Activated naive CD4-positive, alpha-beta T cell (primary cell): ENCODE measurements at regions not wholly inside any gene's neighbourhood (a gene's known extent, or its start where the extent isn't known, plus 50 kb on each side); places are given as distances from the start of the nearest gene placed in this dataset.

ENCODE experiments used
- DNase-seq, 4 experiments: peaks; one replicate each; lab custom pipeline; 2025; lab: John Stamatoyannopoulos, UW

DNA sequence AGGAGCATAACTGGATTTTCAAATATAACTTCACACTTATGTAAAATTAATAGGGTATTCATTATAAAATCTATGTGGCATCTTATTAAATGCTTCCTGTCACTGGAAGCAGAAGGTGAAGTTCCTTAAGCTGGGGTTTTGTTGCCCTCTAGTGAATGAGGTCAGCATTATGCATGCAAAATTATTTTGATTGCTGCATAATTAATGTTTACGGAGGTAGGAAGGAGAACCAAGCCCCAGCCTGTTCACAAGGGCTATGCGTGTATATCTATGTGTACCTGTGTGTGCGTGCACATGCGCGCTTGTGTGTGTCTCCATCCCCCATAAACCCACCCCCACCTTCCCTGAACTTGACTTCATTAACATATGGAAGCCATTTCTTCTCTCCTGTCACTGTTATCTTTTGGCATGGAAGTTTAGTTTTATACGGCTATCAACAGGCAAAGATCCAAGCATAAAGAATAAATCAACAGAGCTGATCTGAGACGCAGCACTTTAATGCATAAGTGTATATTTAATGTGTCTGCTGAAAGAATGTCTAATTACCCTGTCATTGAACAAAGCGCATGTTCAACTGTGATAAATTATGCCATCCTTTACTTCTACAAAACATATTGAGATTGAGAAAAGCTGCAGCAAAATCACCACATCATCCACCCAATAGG lies 90.2 kb upstream of the CDH4 start:
- no peak for DNase-seq

- DNase-seq, result no peak
Measured at GRCh38 chr20:61162451-61162850, 89.6 kb upstream of the CDH4 start.

DNA sequence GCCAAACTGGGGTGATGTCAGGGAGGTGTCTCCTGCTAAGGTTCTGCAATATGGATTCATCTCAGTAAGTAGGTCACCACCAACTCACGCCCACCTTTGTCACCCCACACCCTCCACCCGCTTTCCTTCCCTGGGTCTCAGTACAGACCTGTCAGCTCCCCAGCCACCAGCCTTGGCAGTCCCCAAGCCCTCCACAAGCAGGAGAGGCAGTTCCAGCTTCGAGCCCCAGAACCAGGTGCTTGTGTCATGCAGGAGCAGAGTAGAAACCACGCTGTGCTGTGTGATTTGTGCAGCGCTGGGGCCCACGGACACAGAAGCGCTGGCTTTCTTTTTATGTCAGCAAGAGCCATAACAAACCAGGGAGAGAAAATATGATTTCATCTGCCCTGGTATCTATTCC lies 89.0 kb upstream of the CDH4 start:
- no peak for DNase-seq

- no peak for DNase-seq
Measured at GRCh38 chr20:61166324-61166723, 85.7 kb upstream of the CDH4 start.

GRCh38 chr20:61168605-61169004 lies 83.5 kb upstream of the CDH4 start:
- DNase-seq, result no peak

GRCh38 chr20:61169874-61170273 lies 82.2 kb upstream of the CDH4 start:
- no peak for DNase-seq

GRCh38 chr20:61170496-61171320 lies 81.4 kb upstream of the CDH4 start:
- DNase-seq, result no peak

- DNase-seq, result no peak
Measured at GRCh38 chr20:61173267-61173666, 78.8 kb upstream of the CDH4 start.

DNA sequence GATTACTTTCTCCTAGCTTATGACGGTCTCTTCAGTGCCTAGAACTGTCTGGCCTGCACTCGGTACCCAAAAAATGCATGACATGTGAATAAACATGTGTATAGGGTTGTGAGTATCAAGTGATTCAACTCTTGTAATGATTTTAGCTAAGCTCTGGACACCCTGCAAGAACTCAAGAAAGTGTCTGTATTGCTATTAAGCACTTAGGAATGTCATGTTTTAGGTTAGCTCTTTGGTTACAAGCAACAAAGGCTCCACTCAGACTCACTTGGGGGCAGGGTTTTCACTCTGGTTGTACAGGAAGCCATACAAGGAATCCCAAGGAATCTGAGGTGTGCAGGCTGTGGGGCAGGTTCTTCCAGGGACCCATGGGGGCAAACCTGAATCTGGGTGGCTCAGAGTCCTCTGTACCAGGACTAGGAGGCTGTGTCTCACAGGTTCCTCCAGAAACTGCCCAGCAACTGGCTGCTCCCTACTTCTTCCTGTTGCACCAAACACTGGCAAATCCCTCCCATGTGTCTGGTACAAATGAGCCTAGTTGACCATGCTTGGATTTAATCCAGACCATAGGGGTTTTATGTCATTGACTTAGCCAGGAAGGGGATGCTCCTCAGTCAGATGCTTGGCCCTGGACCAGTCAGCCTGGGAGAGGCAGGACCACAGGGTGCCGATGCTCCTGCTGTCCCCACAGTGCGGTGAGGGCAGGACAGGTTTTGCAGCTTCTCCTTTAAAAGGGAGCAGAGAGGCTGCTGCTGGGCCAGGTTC lies 77.9 kb upstream of the CDH4 start:
- no peak for DNase-seq

DNA sequence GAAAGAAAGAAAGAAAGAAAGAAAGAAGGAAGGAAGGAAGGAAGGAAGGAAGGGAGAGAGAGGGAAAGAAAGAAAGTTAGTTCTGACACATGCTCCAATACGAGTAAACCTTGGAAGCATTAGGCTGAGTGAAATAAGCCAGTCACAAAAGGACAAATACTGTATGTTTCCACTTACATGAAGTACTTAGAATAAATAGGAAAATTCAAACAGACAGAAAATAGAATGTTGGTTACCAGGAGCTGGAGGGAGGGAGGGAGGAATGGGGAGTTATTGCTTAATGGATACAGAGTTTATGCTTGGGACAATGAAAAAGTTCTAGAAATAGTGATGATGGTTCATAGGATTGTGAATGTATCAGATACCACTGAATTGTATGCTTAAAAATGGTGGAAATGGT lies 75.2 kb upstream of the CDH4 start:
- DNase-seq, result no peak

GRCh38 chr20:61178551-61179071 lies 73.5 kb upstream of the CDH4 start:
- no peak for DNase-seq

GRCh38 chr20:61184194-61184593 lies 67.9 kb upstream of the CDH4 start:
- no peak for DNase-seq

GRCh38 chr20:61185181-61185580 lies 66.9 kb upstream of the CDH4 start:
- no peak for DNase-seq

- no peak for DNase-seq
Measured at GRCh38 chr20:61185841-61186601, 66.0 kb upstream of the CDH4 start.

DNA sequence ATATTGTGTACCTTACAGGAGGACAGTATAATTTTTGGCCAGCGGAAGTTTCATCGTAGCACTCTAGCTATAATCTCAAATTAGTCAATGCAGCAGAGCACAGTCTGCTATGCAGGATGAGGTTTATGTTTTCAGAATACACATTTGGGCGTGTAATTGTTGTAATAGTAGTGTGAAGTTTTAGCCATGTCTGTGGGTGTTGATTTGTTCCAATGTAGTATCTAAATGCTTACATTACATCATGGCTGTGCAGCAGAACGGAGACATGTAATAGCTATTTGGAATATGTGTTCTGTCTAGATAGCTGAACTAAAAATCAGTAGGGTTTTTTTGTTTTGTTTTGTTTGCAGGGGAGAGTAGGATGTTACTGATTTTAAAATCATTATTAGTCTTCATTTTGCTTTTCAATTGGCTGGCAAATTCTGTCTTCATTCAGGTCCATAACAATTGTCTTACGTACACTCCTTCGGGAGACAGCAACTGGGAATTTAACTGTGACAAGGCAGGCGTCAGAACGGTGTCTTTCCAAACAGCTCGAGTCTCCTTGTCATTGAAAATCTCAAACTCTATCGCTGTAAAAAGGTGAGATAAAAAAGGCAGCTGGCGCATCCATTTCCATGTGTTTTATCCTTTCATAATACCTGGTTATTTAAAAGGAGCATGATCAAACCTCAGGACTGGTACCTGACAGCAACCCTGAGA lies 65.1 kb upstream of the CDH4 start:
- no peak for DNase-seq

- DNase-seq, result no peak
Measured at GRCh38 chr20:61189534-61189933, 62.5 kb upstream of the CDH4 start.

DNA sequence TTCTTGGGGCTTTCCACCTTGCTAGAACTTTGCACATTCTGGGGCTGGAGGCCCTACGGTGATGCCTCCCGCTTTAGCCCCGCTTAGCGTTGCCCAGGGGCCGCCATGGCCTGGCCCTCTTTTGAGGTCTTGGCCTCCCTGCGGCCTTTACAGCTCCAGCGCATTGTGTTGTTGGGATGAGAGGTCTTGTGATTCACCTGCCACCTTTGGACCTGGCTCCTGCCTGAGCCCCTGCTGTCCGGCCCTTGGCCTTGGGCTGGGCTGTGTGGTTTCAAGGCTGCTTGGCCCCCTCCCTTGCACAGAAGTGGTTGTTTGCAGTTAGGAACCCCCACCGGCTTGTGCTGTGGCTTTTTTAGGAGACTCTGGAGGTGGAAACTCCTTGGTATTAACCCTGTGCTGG lies 61.0 kb upstream of the CDH4 start:
- no peak for DNase-seq

DNA sequence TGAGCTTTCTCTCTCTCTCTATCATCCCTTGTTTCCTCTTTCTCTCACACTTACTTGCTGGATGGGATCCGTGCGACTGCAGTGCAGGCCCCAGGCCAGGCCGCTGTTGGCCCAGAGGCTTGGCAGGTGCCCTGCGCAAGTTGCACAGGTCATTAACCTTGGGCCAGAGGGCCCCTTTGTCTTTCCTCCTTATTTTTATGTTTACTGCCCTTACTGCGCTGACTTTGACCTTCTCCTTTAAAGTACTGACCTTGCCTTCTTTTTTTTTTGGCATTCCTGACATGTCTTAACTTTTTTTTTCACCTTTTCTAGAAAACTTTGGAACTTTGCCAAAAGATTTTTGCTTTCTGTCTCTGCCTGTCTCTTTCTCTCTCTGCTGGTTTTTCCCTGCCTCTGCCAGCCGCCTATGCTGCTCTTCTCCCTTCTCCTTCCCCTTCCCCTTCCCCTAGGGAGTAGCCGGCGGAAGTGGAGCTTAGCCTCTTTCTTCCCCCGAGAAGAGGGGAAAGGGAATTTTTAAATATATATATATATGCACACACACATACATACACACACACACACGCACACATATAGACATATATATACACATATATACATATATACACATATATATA lies 59.6 kb upstream of the CDH4 start:
- DNase-seq, result no peak

DNA sequence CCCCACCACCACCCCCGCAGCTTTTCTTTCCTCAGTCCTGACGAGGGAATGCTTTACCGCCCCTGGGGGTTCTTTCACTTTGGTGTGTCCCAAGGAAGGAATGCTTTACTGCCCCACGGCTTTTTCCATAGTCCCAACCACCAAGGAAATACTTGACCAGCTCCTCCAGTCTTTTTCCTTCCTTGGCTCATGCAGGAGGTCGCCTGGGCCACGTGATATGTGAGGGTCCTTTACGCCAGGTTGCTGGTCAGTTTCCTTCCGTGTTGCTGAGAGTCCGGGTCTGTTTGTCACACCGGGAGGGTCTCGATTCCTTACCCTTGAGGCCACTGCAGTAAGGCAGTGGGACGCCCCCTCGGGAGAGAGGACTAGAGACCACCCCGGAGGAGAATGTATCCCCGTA lies 58.9 kb upstream of the CDH4 start:
- DNase-seq, result no peak
